IMR-90 (cell line): ENCODE measurements at regions not wholly inside any gene's neighbourhood (a gene's known extent, or its start where the extent isn't known, plus 50 kb on each side); places are given as distances from the start of the nearest gene placed in this dataset.

ENCODE experiments used
- ATAC-seq: fragments of 200-7000 bp; cut with Tn5 transposase; 2 replicates; pipeline ENCODE4 v1.9.1; 2020; ENCODE audit warnings: low read depth, mild to moderate bottlenecking, moderate library complexity
- BruUV-seq: library from RNA; stranded (reverse); fragments of 400-500 nt; replicated peaks from 2 replicates; lab custom pipeline; 2021; lab: Mats Ljungman, UMichigan
- CTCF ChIA-PET: fragments of 300-600 bp; formaldehyde crosslinking; extraction: SDS; loops from one replicate; lab custom pipeline; 2021; ENCODE audit warnings: antibody characterized with exemption; lab: Yijun Ruan, JAX
- POLR2A ChIA-PET: fragments of 300-600 bp; sonication (Branson Sonifier 250); formaldehyde crosslinking; loops from one replicate; lab custom pipeline; 2022; ENCODE audit warnings: antibody characterized with exemption; ENCODE audit not compliant: unreplicated experiment; lab: Charles Lee
- DNase-seq: peaks from one replicate; pipeline ENCODE4 v3.0.0; 2013
- H2AFZ ChIP-seq: replicated peaks from 2 replicates; pipeline ENCODE3; 2013; ENCODE audit warnings: low read length, mild to moderate bottlenecking; ENCODE audit not compliant: poor library complexity
- H2AK5ac ChIP-seq: 2 replicates; pipeline ENCODE4 v1.6.1; 2013; ENCODE audit warnings: low read depth, low read length, inconsistent platforms
- H2AK9ac ChIP-seq: replicated peaks from 2 replicates; pipeline ENCODE3; 2013; ENCODE audit warnings: mild to moderate bottlenecking, low read depth, low read length, moderate library complexity; ENCODE audit not compliant: poor library complexity
- H2BK120ac ChIP-seq: 2 replicates; pipeline ENCODE4 v1.6.1; 2013; ENCODE audit warnings: low read depth, low read length, inconsistent platforms
- H2BK15ac ChIP-seq: 3 replicates; pipeline ENCODE4 v1.6.1; 2013; ENCODE audit warnings: low read depth, low read length, inconsistent platforms
- H2BK20ac ChIP-seq: 2 replicates; pipeline ENCODE4 v1.6.1; 2013; ENCODE audit warnings: low read depth, mild to moderate bottlenecking, inconsistent platforms, low read length, moderate library complexity
- H2BK5ac ChIP-seq: 2 replicates; pipeline ENCODE4 v1.6.1; 2013; ENCODE audit warnings: mild to moderate bottlenecking, low read depth, low read length, inconsistent platforms; ENCODE audit not compliant: poor library complexity, severe bottlenecking
- H3K14ac ChIP-seq: replicated peaks from 2 replicates; pipeline ENCODE4 v1.6.1; 2013; ENCODE audit warnings: low read depth, low read length, inconsistent platforms
- H3K18ac ChIP-seq: 2 replicates; pipeline ENCODE4 v1.6.1; 2013; ENCODE audit warnings: low read depth, low read length, control low read depth
- H3K23ac ChIP-seq: 2 replicates; pipeline ENCODE4 v1.6.1; 2013; ENCODE audit warnings: low read depth, low read length, inconsistent platforms
- H3K27ac ChIP-seq: 2 replicates; pipeline ENCODE4 v1.5.1; 2013; ENCODE audit warnings: mild to moderate bottlenecking, control low read depth, low read length; ENCODE audit not compliant: insufficient read depth
- H3K27me3 ChIP-seq: 2 replicates; pipeline ENCODE4 v1.6.1; 2013; ENCODE audit warnings: low read length; ENCODE audit not compliant: control insufficient read depth, insufficient read depth
- H3K36me3 ChIP-seq: 2 replicates; pipeline ENCODE4 v1.6.1; 2013; ENCODE audit warnings: low read length, mixed read lengths; ENCODE audit not compliant: control insufficient read depth, insufficient read depth
- H3K4ac ChIP-seq: 2 replicates; pipeline ENCODE4 v1.6.1; 2013; ENCODE audit warnings: low read depth, low read length, inconsistent platforms
- H3K4me1 ChIP-seq: 2 replicates; pipeline ENCODE4 v1.6.1; 2013; ENCODE audit warnings: low read length, mixed read lengths; ENCODE audit not compliant: control insufficient read depth, insufficient read depth
- H3K4me2 ChIP-seq: 2 replicates; pipeline ENCODE4 v1.6.1; 2013; ENCODE audit warnings: low read depth, mild to moderate bottlenecking, control low read depth, low read length, moderate library complexity
- H3K4me3 ChIP-seq: 2 replicates; pipeline ENCODE4 v1.5.1; 2013; ENCODE audit warnings: low read depth, mild to moderate bottlenecking, control low read depth, low read length, moderate library complexity; ENCODE audit not compliant: insufficient read depth
- H3K56ac ChIP-seq: 2 replicates; pipeline ENCODE4 v1.6.1; 2013; ENCODE audit warnings: low read length, inconsistent platforms; ENCODE audit not compliant: insufficient read depth; ENCODE audit errors: extremely low read depth
- H3K79me1 ChIP-seq, 2 experiments: 2 replicates each; pipeline ENCODE4 v1.6.1; 2013; ENCODE audit warnings: low read length in 2 of 2, inconsistent platforms in 1 of 2, low read depth in 1 of 2
- H3K9ac ChIP-seq: 2 replicates; pipeline ENCODE4 v1.6.1; 2013; ENCODE audit warnings: low read depth, low read length, control low read depth
- H3K9me1 ChIP-seq: 2 replicates; pipeline ENCODE4 v1.6.1; 2013; ENCODE audit warnings: low read length, inconsistent platforms; ENCODE audit not compliant: insufficient read depth
- H3K9me3 ChIP-seq: 2 replicates; pipeline ENCODE4 v1.6.1; 2013; ENCODE audit warnings: low read length; ENCODE audit not compliant: control insufficient read depth, insufficient read depth
- H4K20me1 ChIP-seq: 2 replicates; pipeline ENCODE4 v1.6.1; 2013; ENCODE audit warnings: low read length, inconsistent platforms; ENCODE audit not compliant: insufficient read depth
- H4K5ac ChIP-seq: 2 replicates; pipeline ENCODE4 v1.6.1; 2013; ENCODE audit warnings: mild to moderate bottlenecking, low read depth, low read length, control low read depth
- H4K8ac ChIP-seq, 2 experiments: 2 replicates each; pipeline ENCODE4 v1.6.1; 2013; ENCODE audit warnings: low read depth in 2 of 2, low read length in 2 of 2, control low read depth in 1 of 2, inconsistent platforms in 1 of 2
- H4K91ac ChIP-seq: 2 replicates; pipeline ENCODE4 v1.6.1; 2013; ENCODE audit warnings: low read depth, low read length, inconsistent platforms; ENCODE audit not compliant: insufficient read depth
- BHLHE40 ChIP-seq: fragments of 150-350 bp; IDR thresholded peaks from 2 replicates; pipeline ENCODE4 v1.6.1; 2016; ENCODE audit warnings: mild to moderate bottlenecking, low read depth, low read length
- CEBPB ChIP-seq: IDR thresholded peaks from 2 replicates; pipeline ENCODE4 v1.6.1; 2012; ENCODE audit warnings: low read depth, low read length, improper control_type of control experiment
- CHD1 ChIP-seq: IDR thresholded peaks from 2 replicates; pipeline ENCODE4 v1.6.1; 2012; ENCODE audit warnings: low read depth, low read length, improper control_type of control experiment
- ELK1 ChIP-seq: fragments of 150-350 bp; IDR thresholded peaks from 2 replicates; pipeline ENCODE4 v1.6.1; 2016; ENCODE audit warnings: low read depth, mild to moderate bottlenecking, low read length, moderate library complexity, borderline replicate concordance
- FOS ChIP-seq: fragments of 150-350 bp; IDR thresholded peaks from 2 replicates; pipeline ENCODE4 v1.6.1; 2016; ENCODE audit warnings: low read depth, low read length
- MAFK ChIP-seq: IDR thresholded peaks from 2 replicates; pipeline ENCODE4 v1.6.1; 2012; ENCODE audit warnings: low read depth, low read length, improper control_type of control experiment
- MAZ ChIP-seq: IDR thresholded peaks from 2 replicates; pipeline ENCODE4 v1.6.1; 2012; ENCODE audit warnings: low read depth, mild to moderate bottlenecking, low read length, improper control_type of control experiment, moderate library complexity, borderline replicate concordance
- NFE2L2 ChIP-seq: fragments of 150-350 bp; IDR thresholded peaks from 2 replicates; pipeline ENCODE4 v1.6.1; 2016; ENCODE audit warnings: low read depth, mild to moderate bottlenecking, low read length
- RAD21 ChIP-seq: IDR thresholded peaks from 2 replicates; pipeline ENCODE4 v1.6.1; 2012; ENCODE audit warnings: low read length, improper control_type of control experiment
- RCOR1 ChIP-seq: IDR thresholded peaks from 2 replicates; pipeline ENCODE4 v1.6.1; 2012; ENCODE audit warnings: mild to moderate bottlenecking, low read length, improper control_type of control experiment; ENCODE audit not compliant: insufficient replicate concordance
- SMC3 ChIP-seq: fragments of 150-350 bp; IDR thresholded peaks from 2 replicates; pipeline ENCODE4 v1.6.1; 2016; ENCODE audit warnings: low read depth, mild to moderate bottlenecking, antibody characterized with exemption, low read length, moderate library complexity
- WGBS, 2 experiments: methylation state at CpG; one replicate each; pipeline versions ENCODE4 v1.1.5 to v1.1.7; 2013; ENCODE audit warnings: missing lambda C conversion rate in 2 of 2; ENCODE audit not compliant: insufficient read length in 1 of 2; ENCODE audit errors: extremely low coverage in 2 of 2; 5-methylcytosine and 5-hydroxymethylcytosine counted together
- dilution Hi-C: fragments of 300-500 bp; cut with HindIII; formaldehyde crosslinking; loops from one replicate; pipeline ENCODE4 v1.14.3; 2018; ENCODE audit warnings: low sequenced_read_pairs; ENCODE audit not compliant: unreplicated experiment
- in situ Hi-C: fragments of 300-500 bp; cut with MboI; formaldehyde crosslinking; loops from 3 replicates; pipeline ENCODE4 v1.14.3; 2019; ENCODE audit warnings: low sequenced_read_pairs, inconsistent platforms, mixed read lengths
- intact Hi-C: fragments of 100-400 bp; cut with micrococcal nuclease; formaldehyde crosslinking; loops from 2 replicates; pipeline ENCODE4 v1.10.0; 2022
- TF ChIP-seq, protein P1 (sequence below): fragments of 150-350 bp; IDR thresholded peaks from 2 replicates; pipeline ENCODE4 v1.6.1; 2017; ENCODE audit warnings: mild to moderate bottlenecking, antibody characterized with exemption, low read length, low read depth
- TF ChIP-seq, protein P2 (sequence below): conservative IDR thresholded peaks from 2 replicates; pipeline ENCODE4 v1.5.1; 2012; ENCODE audit warnings: mild to moderate bottlenecking, low read depth, low read length, improper control_type of control experiment

GRCh38 chr1:56355422-56355821 lies 223.9 kb downstream of the PLPP3 start:
- no peak overlapping the region for H2BK20ac ChIP-seq
- no peaks in the 10 kb centered on the region; the same call in 1 of the 2 replicates for H3K27me3 ChIP-seq
- H4K91ac ChIP-seq: no peak overlapping the region
- intact Hi-C loops (no loop called here), in situ Hi-C loops (no loop called here), dilution Hi-C loops (no loop called here)
- H3K4me3 ChIP-seq: no peak overlapping the region
- no peak overlapping the region for H2BK120ac ChIP-seq
- H3K18ac ChIP-seq: no peak overlapping the region
- no TSS peak for BruUV-seq
- no peak overlapping the region for H4K8ac ChIP-seq
- H4K20me1 ChIP-seq: no peaks in the 10 kb centered on the region
- ATAC-seq (no peak), DNase-seq (no peak)
- TF ChIP-seq MAZ (no peak), CHD1 (no peak), ELK1 (no peak), NFE2L2 (no peak), CEBPB (no peak), SMC3 (no peak), BHLHE40 (no peak), MAFK (no peak), FOS (no peak), RAD21 (no peak), RCOR1 (no peak)
- TF ChIP-seq, protein P1, sequence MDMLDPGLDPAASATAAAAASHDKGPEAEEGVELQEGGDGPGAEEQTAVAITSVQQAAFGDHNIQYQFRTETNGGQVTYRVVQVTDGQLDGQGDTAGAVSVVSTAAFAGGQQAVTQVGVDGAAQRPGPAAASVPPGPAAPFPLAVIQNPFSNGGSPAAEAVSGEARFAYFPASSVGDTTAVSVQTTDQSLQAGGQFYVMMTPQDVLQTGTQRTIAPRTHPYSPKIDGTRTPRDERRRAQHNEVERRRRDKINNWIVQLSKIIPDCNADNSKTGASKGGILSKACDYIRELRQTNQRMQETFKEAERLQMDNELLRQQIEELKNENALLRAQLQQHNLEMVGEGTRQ: no peak
- TF ChIP-seq, protein P2, sequence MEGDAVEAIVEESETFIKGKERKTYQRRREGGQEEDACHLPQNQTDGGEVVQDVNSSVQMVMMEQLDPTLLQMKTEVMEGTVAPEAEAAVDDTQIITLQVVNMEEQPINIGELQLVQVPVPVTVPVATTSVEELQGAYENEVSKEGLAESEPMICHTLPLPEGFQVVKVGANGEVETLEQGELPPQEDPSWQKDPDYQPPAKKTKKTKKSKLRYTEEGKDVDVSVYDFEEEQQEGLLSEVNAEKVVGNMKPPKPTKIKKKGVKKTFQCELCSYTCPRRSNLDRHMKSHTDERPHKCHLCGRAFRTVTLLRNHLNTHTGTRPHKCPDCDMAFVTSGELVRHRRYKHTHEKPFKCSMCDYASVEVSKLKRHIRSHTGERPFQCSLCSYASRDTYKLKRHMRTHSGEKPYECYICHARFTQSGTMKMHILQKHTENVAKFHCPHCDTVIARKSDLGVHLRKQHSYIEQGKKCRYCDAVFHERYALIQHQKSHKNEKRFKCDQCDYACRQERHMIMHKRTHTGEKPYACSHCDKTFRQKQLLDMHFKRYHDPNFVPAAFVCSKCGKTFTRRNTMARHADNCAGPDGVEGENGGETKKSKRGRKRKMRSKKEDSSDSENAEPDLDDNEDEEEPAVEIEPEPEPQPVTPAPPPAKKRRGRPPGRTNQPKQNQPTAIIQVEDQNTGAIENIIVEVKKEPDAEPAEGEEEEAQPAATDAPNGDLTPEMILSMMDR: no peak
- no peak overlapping the region for H4K5ac ChIP-seq
- H2AFZ ChIP-seq: no peak overlapping the region
- no peaks in the 10 kb centered on the region for H3K36me3 ChIP-seq
- H3K23ac ChIP-seq: no peak overlapping the region
- H3K4me2 ChIP-seq: peak overlapping the region; percentile 11; the same call in 1 of the 2 replicates
- H3K79me1 ChIP-seq: no peaks in the 10 kb centered on the region
- no peak overlapping the region for H3K14ac ChIP-seq
- no peak overlapping the region for H2AK9ac ChIP-seq
- H2AK5ac ChIP-seq: no peak overlapping the region
- H3K4ac ChIP-seq: no peak overlapping the region
- CTCF ChIA-PET: no interaction called here
- POLR2A ChIA-PET: no interaction called here
- no peaks in the 10 kb centered on the region for H3K9me3 ChIP-seq
- H3K9ac ChIP-seq: no peak overlapping the region
- peaks cover 5% of the 10 kb centered on the region; the same call in 1 of the 2 replicates for H3K4me1 ChIP-seq
- H3K9me1 ChIP-seq: peaks cover 8% of the 10 kb centered on the region
- H2BK5ac ChIP-seq: no peak overlapping the region
- no peak overlapping the region for H3K27ac ChIP-seq
- H2BK15ac ChIP-seq: no peak overlapping the region
- H3K56ac ChIP-seq: no peak overlapping the region
- WGBS, 2 experiments: no CpG with 5 or more reads among the region's 1 CpG
